Left colon (tissue), 2 donors: ENCODE measurements at regions not wholly inside any gene's neighbourhood (a gene's known extent, or its start where the extent isn't known, plus 50 kb on each side); places are given as distances from the start of the nearest gene placed in this dataset.

Experiments used
- ATAC-seq: fragments of 200-7000 bp; cut with Tn5 transposase; one replicate; pipeline ENCODE4 v1.9.1; 2020; ENCODE audit warnings: mild to moderate bottlenecking, moderate library complexity
- DNase-seq, 2 donors: peaks; one replicate each; pipeline ENCODE4 v3.0.0-alpha.2; 2020
- intact Hi-C, 2 donors: fragments of 100-400 bp; cut with DNase I in 1 of 2; cut with micrococcal nuclease in 1 of 2; formaldehyde crosslinking; loops; one replicate each; pipeline versions ENCODE4 v1.11.2 to v1.14.0; 2022; cut with DNase I, micrococcal nuclease
- donor health status: DM: no; HTN: no; CAD: no.
- donor health status: DM: yes; HTN: yes; CAD: no.

DNA sequence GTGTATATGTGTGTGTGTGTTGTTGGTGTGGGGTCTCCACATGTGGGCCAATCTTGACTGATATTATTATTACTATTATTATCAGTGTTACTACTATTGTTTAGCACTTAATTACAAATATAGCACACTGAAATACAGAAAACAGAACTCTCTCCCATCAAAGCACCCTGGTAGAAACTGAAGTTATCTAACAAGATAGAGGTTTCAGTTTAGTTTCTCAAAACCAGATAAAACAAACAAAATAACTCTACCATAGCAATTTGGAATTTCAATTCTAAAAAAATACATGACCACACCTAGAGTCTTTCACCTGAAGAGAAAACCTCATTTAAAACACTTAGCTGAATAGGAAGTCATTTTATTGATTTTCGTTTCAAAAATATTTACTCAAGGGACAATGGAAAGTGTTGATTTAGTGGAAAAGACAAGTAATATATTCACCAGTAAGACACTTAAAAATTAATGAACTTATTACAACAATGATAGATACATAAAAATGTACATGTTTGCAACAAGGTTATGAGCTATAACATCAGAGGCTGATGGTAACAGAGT is 252.3 kb downstream of the PDHA2 start:
- intact Hi-C loops = no loop called here
- ATAC-seq (no peak), DNase-seq (no peak)

DNA sequence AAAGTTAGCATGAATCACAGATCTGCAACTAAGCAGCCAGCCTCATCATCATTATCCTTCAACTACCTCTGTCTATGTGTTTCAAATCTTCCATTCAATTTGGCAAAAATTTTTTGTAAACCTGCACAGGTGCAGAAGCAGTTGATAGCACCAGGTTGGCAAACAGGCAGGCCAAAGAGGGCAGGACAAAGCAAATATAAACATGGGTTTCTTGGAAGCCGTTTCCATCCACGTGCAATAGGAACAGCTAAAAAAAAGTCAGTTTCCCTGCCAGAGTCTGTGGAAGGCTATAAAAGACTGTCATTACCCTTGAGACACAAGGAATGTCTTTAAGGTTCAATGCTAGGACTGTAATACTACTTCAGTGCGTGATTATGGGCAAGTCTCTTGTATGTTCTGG is 253.2 kb downstream of the PDHA2 start:
- DNase-seq (peak; percentile 11 to 23), ATAC-seq (peak; percentile 94)
- intact Hi-C loops = no loop called here

DNA sequence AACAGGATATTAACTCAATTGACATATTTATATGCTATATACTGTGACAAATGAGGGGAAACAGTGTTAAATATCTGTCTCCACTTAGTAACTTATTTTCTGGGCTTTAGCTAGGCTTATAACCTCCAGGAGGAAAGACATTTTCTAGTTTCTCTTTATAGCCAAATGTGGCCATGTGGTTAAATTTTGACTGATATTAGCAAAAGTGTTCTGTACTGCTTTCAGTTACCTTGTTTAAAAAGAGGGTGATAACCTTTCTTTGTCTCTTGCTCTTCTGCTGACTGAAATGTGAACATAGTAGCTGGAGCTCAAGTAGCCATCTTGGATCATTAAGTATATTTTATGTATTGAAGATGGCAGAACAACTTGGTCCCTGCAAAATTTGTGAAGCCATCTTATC is 253.7 kb downstream of the PDHA2 start:
- intact Hi-C loops = no loop called here
- ATAC-seq (no peak), DNase-seq (no peak)

GRCh38 chr4:96094183-96094582 is 254.3 kb downstream of the PDHA2 start:
- DNase-seq (no peak), ATAC-seq (no peak)
- intact Hi-C loops = no loop called here

DNA sequence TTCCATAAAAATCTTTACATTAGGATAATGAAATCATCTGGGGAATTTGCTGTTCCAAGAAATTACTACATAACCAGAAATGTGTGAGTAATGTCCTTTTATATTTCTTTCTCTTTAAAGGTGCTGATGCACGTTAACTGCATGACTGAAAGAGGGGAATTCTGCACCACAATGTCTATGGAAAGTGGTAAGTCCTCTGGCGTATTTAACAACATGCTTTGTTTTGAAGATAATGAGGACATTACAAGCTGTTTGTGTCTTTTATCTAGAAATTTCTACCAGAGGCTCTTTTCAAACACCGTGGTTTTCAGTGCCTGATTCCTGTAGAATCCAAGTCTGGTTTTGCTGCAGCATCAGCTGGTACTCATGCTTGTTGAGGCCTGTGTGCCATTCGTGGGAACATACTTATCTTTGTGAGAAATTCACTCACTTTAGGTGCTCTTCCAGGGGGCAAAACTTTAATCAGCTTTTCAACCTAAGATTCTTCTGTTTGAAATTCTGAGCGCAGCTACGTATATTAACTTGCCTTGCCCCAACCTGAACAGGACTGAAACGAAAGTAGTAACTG is 257.2 kb downstream of the PDHA2 start:
- intact Hi-C loops = no loop called here
- DNase-seq (no peak), ATAC-seq (no peak)

- no peak for DNase-seq
- intact Hi-C loops = no loop called here
- peak; percentile 78 for ATAC-seq
These were observed 257.8 kb downstream of the PDHA2 start for GRCh38 chr4:96097693-96098092.

GRCh38 chr4:96099031-96099430 is 259.1 kb downstream of the PDHA2 start:
- DNase-seq (no peak), ATAC-seq (no peak)
- intact Hi-C loops = no loop called here

GRCh38 chr4:96102541-96103026 is 262.7 kb downstream of the PDHA2 start:
- ATAC-seq (no peak), DNase-seq (no peak)
- intact Hi-C loops = no loop called here

- intact Hi-C loops = no loop called here
- ATAC-seq (no peak), DNase-seq (no peak)
These were observed 263.2 kb downstream of the PDHA2 start for GRCh38 chr4:96103086-96103485.

DNA sequence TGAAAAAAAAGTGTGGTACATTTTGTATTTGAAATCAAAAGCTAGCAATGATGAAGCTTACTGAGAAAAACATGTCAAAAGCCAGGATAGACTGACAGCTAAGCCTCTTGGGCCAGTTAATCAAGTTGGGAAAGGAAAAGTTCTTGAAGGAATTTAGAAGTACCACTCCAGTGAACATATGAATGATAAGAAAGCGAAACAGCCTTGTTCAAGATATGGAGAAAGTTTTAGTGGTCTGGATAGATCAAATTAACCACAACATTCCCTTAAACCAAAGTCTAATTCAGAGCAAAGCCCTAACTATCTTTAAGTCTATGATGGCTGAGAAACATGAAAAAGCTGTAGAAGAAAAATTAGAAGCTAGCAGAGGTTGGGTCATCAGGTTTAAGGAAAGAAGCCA is 268.3 kb downstream of the PDHA2 start:
- ATAC-seq (no peak), DNase-seq (no peak)
- intact Hi-C loops = no loop called here

- DNase-seq = no peak
- no peak for ATAC-seq
- intact Hi-C loops = no loop called here
These were observed 272.7 kb downstream of the PDHA2 start for GRCh38 chr4:96112631-96113030.

DNA sequence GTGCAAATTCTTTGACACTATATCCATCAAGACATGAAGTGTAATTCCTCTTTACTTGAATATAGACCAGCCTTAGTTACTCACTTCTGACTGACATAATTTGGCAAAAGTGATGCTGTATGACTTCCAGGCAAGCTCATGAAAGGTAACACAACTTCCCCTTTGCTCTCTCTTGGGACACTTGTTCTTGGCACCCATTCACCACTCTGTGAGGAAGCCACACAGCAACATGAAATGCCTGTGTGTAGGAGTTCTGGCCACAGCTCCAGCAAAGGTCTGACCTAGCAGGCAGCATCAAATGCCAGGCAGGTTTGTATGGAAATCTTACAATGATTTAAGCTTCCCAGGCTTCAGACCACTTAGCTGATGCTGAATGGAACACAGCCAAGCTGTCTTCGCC is 280.3 kb downstream of the PDHA2 start:
- intact Hi-C loops = no loop called here
- ATAC-seq (no peak), DNase-seq (no peak)

- ATAC-seq = no peak
- no peak for DNase-seq
- intact Hi-C loops = no loop called here
These were observed 286.3 kb downstream of the PDHA2 start for GRCh38 chr4:96126227-96126626.

GRCh38 chr4:96131186-96131585 is 291.3 kb downstream of the PDHA2 start:
- ATAC-seq = no peak
- DNase-seq = no peak
- intact Hi-C loops = no loop called here

DNA sequence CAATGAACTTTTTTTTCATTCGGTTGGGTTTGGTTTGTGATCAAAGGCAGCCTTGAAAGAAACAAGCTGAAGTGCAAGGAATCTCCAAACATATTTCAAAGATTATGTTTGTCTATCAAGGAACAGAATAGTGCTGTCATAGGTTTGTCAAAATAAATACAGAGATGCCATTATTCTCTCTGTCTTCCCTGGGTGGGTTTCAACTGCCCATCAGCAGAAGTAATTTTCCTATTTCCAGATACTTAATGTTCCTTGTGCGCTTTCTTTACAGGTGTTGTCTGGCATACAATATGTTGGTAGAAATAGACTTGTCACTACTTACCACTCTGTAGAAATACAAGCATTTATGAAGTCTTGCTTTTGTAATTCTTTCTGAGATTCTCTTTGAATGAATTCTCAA is 294.9 kb downstream of the PDHA2 start:
- no peak for DNase-seq
- intact Hi-C loops = no loop called here
- ATAC-seq = no peak

- intact Hi-C loops = no loop called here
- DNase-seq (no peak), ATAC-seq (no peak)
These were observed 296.2 kb downstream of the PDHA2 start for GRCh38 chr4:96136056-96136455.

GRCh38 chr4:96139251-96139929 is 299.5 kb downstream of the PDHA2 start:
- intact Hi-C loops = no loop called here
- DNase-seq (no peak), ATAC-seq (no peak)

GRCh38 chr4:96145601-96146000 is 305.7 kb downstream of the PDHA2 start:
- no peak for ATAC-seq

GRCh38 chr4:96146686-96147085 is 306.8 kb downstream of the PDHA2 start:
- intact Hi-C loops = no loop called here
- DNase-seq (no peak), ATAC-seq (no peak)

More at GRCh38 chr4:96145601-96146000, 305.7 kb downstream of the PDHA2 start:
- intact Hi-C loops = no loop called here
- DNase-seq = no peak

DNA sequence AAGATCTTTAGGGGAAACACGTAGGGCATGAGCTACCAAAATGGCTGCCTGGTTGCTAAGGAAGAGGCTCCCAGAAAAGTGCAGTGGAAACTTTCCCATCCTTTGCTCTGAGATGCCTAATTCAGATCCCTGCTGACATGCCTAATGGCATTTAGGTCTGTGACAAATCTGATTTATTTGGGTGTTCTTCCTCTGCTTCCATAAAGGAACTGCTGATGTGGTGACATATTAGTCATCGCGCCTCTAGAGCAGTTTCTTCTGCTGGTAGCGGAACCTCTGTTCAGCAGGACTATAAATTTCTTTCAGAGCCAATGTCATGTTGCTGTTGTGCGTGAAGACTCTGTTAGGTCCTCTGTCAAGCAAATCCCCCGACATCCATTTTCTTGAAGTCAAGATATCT is 310.0 kb downstream of the PDHA2 start:
- no peak for ATAC-seq
- intact Hi-C loops = no loop called here
- no peak for DNase-seq

GRCh38 chr4:96150466-96150865 is 310.6 kb downstream of the PDHA2 start:
- no peak for DNase-seq
- ATAC-seq = no peak
- intact Hi-C loops = no loop called here
